Kidney tubule cell (primary cell): ENCODE measurements at regions not wholly inside any gene's neighbourhood (a gene's known extent, or its start where the extent isn't known, plus 50 kb on each side); places are given as distances from the start of the nearest gene placed in this dataset.

Source experiments
- DNase-seq: peaks from one replicate; pipeline ENCODE4 v3.0.0-alpha.2; 2018; ENCODE audit warnings: low spot score

GRCh38 chr11:122062763-122063162, 53.3 kb downstream of the BLID start:
- DNase-seq: no peak

- no peak for DNase-seq
These were observed 56.5 kb downstream of the BLID start for GRCh38 chr11:122059565-122059964.

- DNase-seq: no peak
These were observed 65.9 kb downstream of the BLID start for GRCh38 chr11:122050021-122050690.

GRCh38 chr11:122048401-122048800, 67.6 kb downstream of the BLID start:
- no peak for DNase-seq

DNA sequence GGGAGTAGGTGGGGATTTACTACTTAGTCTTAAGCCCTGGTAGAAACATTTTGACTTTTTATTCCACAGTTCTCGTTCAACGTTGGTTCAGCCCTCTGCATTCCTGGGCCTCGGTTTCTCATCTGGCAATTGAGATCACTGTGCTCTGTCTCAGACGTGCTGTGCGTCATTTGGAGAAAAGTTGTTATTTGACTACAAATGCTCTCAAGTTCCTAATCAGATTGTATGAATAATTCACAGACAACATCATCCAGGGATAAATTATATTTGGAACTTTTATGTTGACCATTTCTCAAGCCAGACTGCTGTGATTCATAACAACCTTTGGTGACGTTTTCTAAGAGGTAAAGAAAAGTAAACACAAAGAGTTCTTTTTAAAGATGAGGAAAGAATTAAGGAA, 69.2 kb downstream of the BLID start:
- no peak for DNase-seq

GRCh38 chr11:122046438-122046837, 69.6 kb downstream of the BLID start:
- no peak for DNase-seq

GRCh38 chr11:122045181-122045586, 70.8 kb downstream of the BLID start:
- peak; percentile 89 for DNase-seq

DNA sequence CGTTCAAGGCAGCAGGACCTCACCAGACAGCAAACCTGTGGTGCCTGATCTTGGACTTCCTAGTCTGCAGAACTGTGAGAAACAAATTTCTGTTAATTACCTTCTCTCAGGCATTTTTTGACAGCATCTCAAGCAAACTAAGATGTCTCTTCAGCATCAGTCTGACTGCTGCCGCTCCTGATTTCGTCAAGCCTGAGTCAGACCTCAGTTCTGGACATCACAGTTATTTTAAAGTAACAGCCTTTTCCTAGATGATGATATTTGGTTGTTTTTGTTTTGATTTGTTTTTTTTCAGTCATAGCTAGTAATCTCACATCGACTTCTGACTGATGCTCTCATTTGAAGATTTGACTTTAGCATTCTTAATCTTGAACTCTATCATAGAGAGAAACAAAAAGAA, 71.9 kb downstream of the BLID start:
- no peak for DNase-seq

- DNase-seq: no peak
These were observed 73.0 kb downstream of the BLID start for GRCh38 chr11:122042981-122043380.

- no peak for DNase-seq
These were observed 75.6 kb downstream of the BLID start for GRCh38 chr11:122040464-122040863.

GRCh38 chr11:122038543-122038942, 77.5 kb downstream of the BLID start:
- DNase-seq: peak; percentile 87

- no peak for DNase-seq
These were observed 78.1 kb downstream of the BLID start for GRCh38 chr11:122037911-122038310.

DNA sequence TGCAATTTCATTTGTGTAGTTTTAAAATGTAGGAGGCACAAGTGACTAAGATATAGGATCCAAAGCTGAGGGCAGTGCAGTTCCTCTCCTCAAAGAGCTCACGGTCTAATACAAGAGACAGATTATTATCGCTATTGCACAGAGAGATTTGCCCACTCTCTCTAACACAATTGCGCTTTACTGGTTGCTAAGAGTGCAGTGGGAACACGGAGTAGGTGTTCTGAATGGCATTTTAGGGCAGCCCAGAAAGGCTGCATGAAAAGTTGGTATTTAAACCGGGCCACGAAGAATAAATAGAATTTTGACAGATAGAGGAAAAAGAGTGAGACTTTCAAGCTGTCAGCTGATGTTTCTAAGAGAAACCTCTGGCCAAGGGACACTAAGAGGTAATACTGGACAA, 79.5 kb downstream of the BLID start:
- DNase-seq: no peak

GRCh38 chr11:122036018-122036417, 80.0 kb downstream of the BLID start:
- DNase-seq: no peak

DNA sequence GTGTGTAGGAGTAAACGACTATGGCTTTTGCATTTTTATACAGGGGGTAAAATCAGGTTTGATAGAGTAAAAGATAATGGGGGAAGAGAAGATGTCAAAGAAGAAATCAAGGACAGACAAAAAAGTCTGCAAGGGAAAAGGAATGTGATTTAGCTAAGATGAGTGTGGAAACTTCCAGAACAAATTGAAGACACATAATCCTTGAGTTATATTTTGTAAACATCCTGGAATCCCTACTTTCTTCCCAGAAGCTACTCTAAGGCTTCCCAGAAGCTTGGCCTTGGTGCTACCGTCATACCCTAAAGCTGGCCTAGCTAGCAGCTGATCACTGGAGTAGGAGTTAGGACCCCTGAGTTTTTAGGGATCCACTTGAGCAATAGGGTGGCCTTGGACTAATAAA, 82.4 kb downstream of the BLID start:
- no peak for DNase-seq

DNA sequence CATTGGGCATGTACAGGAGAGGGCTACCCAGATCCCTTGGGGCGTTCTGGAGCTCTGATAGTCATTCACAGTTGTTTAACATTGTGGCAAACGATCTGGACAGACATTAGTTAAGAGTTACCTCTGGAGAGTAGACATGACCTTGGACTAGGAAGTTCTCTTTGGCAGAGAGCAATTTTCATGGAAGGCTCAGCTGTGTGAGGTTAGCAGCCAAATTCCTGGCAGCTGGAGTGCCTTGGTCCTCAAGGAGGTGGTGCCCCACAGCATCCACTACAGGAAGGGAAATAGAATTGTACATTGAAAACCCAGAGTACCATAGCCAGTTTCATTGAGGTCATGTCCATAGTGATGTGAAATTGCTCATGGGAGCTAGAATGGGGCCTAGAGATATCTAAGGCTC, 82.8 kb downstream of the BLID start:
- DNase-seq: no peak

DNA sequence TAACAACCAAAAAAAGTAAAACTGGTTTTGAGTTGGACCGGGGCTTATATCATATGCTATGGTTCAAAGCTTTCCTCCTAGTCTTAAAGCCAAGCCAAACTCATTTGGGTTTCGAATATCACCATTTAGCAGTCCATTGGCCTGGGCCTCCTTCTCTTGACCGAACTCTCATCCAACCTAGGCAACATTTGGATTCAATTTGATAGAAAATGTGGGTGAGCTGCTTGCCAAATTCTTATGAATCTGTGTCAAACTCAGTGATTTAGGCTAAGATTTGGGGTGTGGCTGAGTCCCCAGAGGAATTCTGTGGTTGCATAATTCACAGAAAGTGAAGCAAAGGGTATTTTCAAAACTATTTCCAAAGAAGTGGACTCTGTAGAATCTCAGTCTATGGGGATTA, 83.7 kb downstream of the BLID start:
- DNase-seq: no peak

DNA sequence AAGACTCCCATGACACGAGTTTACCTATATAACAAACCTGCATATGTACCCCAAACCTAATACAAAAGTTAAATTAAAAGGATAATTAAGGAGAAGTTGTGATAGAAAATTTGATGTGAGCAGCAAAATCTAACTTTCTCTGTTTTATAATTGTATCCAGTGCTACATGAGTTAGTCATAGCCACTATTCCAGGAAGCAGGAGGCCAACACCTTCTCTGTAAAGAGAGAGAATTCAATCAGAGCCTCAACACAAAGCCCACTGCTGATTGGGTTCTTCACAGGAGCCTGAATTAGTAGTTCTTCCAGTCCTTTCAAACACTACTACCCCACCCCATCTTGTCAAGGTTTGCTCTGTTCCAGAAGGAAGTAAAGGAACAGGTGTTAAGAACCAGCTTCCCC, 84.2 kb downstream of the BLID start:
- no peak for DNase-seq

DNA sequence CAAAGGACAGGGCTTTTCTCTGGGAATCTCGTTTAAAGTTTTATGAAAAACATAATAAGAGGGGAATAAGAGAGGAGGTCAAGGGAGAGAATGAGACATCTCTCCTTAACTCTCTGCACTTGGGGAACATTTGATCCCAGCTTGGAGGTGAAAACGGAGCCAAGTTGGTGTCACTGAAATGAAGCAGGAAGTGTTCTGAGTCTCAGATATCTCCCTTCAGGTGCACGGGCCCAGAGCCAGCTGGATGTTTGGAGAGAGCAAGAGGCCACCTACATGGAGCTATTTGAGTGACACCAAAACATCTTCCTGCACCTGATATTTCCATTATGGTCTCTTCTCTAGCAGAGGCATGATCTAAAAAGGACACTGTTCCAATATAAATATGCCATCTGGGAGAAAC, 85.7 kb downstream of the BLID start:
- no peak for DNase-seq

DNA sequence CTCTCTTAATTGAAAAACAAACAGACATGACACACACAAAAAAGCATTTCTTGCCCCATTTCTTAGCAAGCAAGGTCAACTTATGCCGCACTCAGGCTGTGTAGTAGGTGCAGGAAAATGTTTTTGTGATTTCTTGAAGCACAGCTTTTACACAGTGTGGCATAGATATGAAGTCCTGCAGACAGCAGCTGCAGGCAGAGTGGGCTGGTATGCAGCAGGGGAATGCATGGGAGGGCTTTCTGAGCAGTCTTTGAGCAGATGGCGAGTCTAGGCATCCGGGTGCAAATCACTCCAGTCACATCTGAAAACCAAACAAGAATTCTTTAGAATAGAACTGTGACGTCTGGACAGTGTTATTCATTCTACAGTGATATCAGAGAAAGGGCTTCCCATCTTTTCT, 87.5 kb downstream of the BLID start:
- DNase-seq: no peak

GRCh38 chr11:122028036-122028435, 88.0 kb downstream of the BLID start:
- no peak for DNase-seq

- no peak for DNase-seq
These were observed 90.3 kb downstream of the BLID start for GRCh38 chr11:122025757-122026156.

DNA sequence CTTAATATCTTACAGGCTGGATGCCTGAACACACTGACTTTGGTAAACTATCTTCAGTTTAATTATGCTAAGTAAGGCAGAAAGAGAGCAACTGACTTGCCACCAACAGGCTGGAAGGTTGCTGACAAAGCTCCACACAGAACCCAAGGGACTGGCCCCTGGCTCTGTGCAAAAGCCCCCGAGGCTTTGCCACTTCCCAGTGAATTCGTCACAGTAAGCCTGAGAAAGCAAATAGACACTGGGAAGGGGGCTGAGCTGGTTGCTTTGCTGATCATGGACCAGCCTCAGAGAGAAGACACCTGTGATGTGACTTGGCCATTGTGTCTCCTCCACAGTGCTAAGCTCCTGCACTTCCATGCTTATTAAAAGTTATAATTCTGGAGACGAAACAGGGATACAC, 91.7 kb downstream of the BLID start:
- no peak for DNase-seq

GRCh38 chr11:122023614-122024250, 92.3 kb downstream of the BLID start:
- no peak for DNase-seq
